ENCODE measurements at regions not wholly inside any gene's neighbourhood (a gene's known extent, or its start where the extent isn't known, plus 50 kb on each side); places are given as distances from the start of the nearest gene placed in this dataset.
A peak's percentile ranks its signal among the peaks of the same experiment; 100 is the strongest.

DNA sequence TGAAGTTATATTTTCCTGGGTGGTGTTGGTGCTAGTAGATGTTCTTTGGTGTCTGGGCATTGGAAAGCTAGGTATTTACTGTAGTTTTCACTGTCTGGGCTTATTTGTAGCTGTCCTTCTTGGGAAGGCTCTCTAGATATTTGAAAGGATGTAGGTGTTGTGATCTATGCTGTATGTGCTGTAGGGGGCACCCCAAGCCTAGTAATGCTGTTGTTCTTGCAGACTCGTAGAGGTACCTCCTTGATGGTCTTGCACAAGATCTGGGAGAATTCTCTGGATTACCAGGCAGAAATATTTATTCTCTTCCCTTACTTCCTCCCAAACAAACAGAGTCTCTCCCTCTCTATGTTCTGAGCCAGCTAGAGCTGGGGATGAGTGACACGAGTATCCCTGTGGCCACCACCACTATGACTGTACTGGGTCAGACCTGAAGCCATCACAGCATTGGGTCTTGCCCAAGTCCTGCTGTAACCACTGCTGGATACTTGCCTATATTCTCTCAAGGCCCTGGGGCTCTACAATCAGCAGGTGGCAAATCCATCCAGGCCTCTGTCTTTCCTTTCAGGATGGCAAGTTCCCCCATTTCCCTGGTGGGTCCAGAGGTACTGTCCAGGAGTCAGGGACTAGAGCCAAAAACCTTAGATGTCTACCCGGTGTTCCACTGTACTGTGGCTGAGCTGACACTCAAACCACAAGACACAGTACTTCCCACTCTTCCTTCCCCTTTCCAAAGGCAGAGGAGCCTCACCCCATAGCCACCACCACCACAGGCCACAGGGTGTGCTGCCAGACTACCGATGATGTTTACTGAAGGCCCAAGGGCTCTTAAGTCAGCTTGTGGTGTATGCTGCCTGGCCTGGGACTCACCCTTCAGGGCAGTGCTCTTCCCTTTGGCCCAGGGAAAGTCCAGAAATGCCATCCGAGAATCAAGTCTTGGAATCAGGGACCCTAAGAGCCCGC, 195.2 kb upstream of the DPPA4 start:
- Mint-ChIP-seq H3K4me3 (no peak overlapping the region), H3K9me3 (ENCODE audit: low read depth) (no peaks in the 10 kb centered on the region), H3K27me3 (peaks cover 3% of the 10 kb centered on the region), H3K4me1 (no peaks in the 10 kb centered on the region), H3K36me3 (ENCODE audit: low read depth) (no peaks in the 10 kb centered on the region), H3K27ac (no peak overlapping the region)
- ChIA-PET CTCF (interaction anchor here (0.7 to 1.0 kb wide), 5 partner anchors 782 to 820 kb away, joined by 3 read pairs; no protein-coding TSS in a partner anchor), POLR2A (no interaction called here)
- no peak for ATAC-seq
- DNase-seq = peak; percentile 69
- intact Hi-C loops (cut with DNase I, micrococcal nuclease) = loop anchor here (1.0 to 10.0 kb wide), 3 partner anchors 782 to 1552 kb away; no protein-coding TSS in a partner anchor

GRCh38 chr3:109545746-109546145, 208.4 kb upstream of the DPPA4 start:
- Mint-ChIP-seq H3K36me3 (ENCODE audit: low read depth) (no peaks in the 10 kb centered on the region), H3K27ac (no peak overlapping the region), H3K27me3 (no peaks in the 10 kb centered on the region), H3K9me3 (ENCODE audit: low read depth) (peaks cover 2% of the 10 kb centered on the region), H3K4me3 (no peak overlapping the region), H3K4me1 (no peaks in the 10 kb centered on the region)
- intact Hi-C loops (cut with DNase I, micrococcal nuclease) = no loop called here
- DNase-seq (no peak), ATAC-seq (no peak)
- POLR2A ChIA-PET = no interaction called here
- CTCF ChIA-PET = no interaction called here

DNA sequence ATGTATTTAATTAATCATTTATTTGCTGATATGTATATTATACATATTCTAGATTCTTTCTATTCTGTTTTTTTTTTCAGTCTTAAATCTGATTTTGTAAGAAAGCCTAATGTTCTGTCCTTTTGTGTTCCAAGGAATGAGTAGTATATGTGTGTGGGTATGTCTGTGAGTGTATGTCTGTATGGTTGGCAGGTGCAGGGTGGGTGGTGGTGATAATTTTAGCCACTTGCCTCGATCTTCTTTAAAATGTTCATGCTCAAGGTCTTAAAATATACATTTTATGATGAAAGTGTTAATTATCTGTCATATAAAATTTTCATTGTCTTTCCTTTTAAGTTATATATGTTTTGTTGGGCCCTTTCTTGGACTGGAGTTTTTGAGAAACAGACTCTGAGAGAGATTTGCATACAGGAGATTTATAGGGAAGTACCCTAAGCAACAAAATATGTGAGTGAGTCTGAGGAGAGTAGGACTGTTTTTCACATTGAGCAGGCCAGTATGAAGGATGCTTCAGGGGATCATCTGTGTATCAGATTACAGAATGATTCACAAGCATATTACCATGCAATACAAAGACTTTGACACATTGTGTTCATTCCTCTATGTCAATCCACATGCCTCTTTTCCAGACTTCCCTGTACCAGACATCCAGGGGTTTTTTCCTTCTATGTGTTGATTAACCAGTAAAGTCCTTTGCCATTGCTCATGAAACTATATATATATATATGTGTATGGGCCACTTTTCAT, 211.0 kb upstream of the DPPA4 start:
- no peak for DNase-seq
- POLR2A ChIA-PET = interaction anchor here (0.7 kb wide), 1 partner anchor 1757 kb away, joined by 3 read pairs; no protein-coding TSS in a partner anchor
- H3K36me3 Mint-ChIP-seq (ENCODE audit: low read depth) = no peaks in the 10 kb centered on the region
- H3K27ac Mint-ChIP-seq = no peak overlapping the region
- CTCF ChIA-PET = interaction anchor here (0.6 kb wide), 1 partner anchor 842 kb away, joined by 3 read pairs; no protein-coding TSS in a partner anchor
- intact Hi-C loops (cut with DNase I, micrococcal nuclease) = no loop called here
- H3K9me3 Mint-ChIP-seq (ENCODE audit: low read depth) = no peaks in the 10 kb centered on the region
- no peak overlapping the region for H3K4me3 Mint-ChIP-seq
- no peak for ATAC-seq
- H3K4me1 Mint-ChIP-seq = peaks cover 4% of the 10 kb centered on the region
- no peaks in the 10 kb centered on the region for H3K27me3 Mint-ChIP-seq

- no peak for DNase-seq
- Mint-ChIP-seq H3K4me3 (no peak overlapping the region), H3K27ac (no peak overlapping the region), H3K4me1 (peaks cover 8% of the 10 kb centered on the region), H3K9me3 (ENCODE audit: low read depth) (peaks cover 1% of the 10 kb centered on the region), H3K36me3 (ENCODE audit: low read depth) (no peaks in the 10 kb centered on the region), H3K27me3 (no peaks in the 10 kb centered on the region)
- intact Hi-C loops (cut with DNase I, micrococcal nuclease) = loop anchor here in 1 of 2 experiments (2.0 kb wide), 1 partner anchor 253 kb away; no protein-coding TSS in a partner anchor
- ATAC-seq = no peak
- POLR2A ChIA-PET = interaction anchor here (0.6 kb wide), 1 partner anchor 1932 kb away, joined by 3 read pairs; no protein-coding TSS in a partner anchor
- CTCF ChIA-PET = interaction anchor here (1.1 kb wide), 1 partner anchor 8 kb away, joined by 3 read pairs; no protein-coding TSS in a partner anchor
Measured at GRCh38 chr3:109553591-109554371, 216.4 kb upstream of the DPPA4 start.

DNA sequence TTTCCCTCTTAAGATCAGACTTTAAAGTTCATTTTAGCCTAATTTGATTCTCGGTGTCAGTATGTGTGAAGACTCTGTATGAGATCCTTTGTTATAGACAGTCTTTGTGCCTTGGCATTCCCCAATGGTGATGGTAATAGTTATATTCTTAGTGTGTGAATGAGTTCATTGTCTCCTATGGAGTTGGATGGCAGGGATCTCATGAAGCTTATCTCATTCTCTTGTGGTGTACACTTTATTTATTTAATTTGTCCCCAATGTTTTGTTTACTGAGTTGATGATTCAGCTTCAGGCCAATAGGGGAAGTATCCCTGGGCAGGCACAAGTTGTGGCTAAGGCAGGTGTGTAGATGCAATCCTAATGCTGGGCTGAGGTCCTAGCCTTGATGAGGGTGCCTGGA, 222.0 kb upstream of the DPPA4 start:
- no peaks in the 10 kb centered on the region for H3K27me3 Mint-ChIP-seq
- peaks cover 1% of the 10 kb centered on the region for H3K9me3 Mint-ChIP-seq (ENCODE audit: low read depth)
- no peaks in the 10 kb centered on the region for H3K36me3 Mint-ChIP-seq (ENCODE audit: low read depth)
- POLR2A ChIA-PET = no interaction called here
- no peak for DNase-seq
- H3K4me1 Mint-ChIP-seq = peaks cover 11% of the 10 kb centered on the region
- CTCF ChIA-PET = no interaction called here
- ATAC-seq = no peak
- no peak overlapping the region for H3K27ac Mint-ChIP-seq
- H3K4me3 Mint-ChIP-seq = no peak overlapping the region
- intact Hi-C loops (cut with DNase I, micrococcal nuclease) = no loop called here

DNA sequence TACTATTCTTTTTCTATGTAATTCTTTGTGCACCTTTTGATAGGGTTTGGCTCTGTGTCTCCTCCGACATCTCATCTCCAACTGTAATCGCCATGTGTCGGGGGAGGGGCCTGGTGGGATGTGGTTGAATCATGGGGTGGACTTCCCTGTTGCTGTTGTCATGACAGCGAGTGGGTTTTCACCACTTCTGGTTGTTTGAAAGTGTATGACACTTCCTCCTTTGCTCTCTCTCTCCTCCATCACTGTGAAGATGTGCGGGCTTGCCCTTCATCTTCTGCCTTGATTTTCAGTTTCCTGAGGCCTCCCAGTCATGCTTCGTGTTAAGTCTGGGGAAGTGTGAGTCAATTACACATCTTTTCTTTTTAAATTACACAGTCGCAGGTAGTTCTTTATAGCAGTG, 225.8 kb upstream of the DPPA4 start:
- POLR2A ChIA-PET = no interaction called here

GRCh38 chr3:109569135-109569846, 231.9 kb upstream of the DPPA4 start:
- H3K27me3 Mint-ChIP-seq = peaks cover 5% of the 10 kb centered on the region
- POLR2A ChIA-PET = no interaction called here
- DNase-seq (no peak), ATAC-seq (no peak)
- no peaks in the 10 kb centered on the region for H3K36me3 Mint-ChIP-seq (ENCODE audit: low read depth)
- no peak overlapping the region for H3K4me3 Mint-ChIP-seq
- no peaks in the 10 kb centered on the region for H3K4me1 Mint-ChIP-seq
- intact Hi-C loops (cut with DNase I, micrococcal nuclease) = no loop called here
- CTCF ChIA-PET = no interaction called here
- no peak overlapping the region for H3K27ac Mint-ChIP-seq
- no peaks in the 10 kb centered on the region for H3K9me3 Mint-ChIP-seq (ENCODE audit: low read depth)

More for the DNA sequence above, 225.8 kb upstream of the DPPA4 start:
- Mint-ChIP-seq H3K27me3 (no peaks in the 10 kb centered on the region), H3K27ac (peak overlapping the region; percentile 11), H3K9me3 (ENCODE audit: low read depth) (peaks cover under 1% of the 10 kb centered on the region), H3K36me3 (ENCODE audit: low read depth) (no peaks in the 10 kb centered on the region), H3K4me1 (peaks cover 9% of the 10 kb centered on the region), H3K4me3 (no peak overlapping the region)
- CTCF ChIA-PET = interaction anchor here (0.7 kb wide), 1 partner anchor 166 kb away, joined by 4 read pairs; no protein-coding TSS in a partner anchor
- ATAC-seq = peak; percentile 89
- intact Hi-C loops (cut with DNase I, micrococcal nuclease) = no loop called here
- DNase-seq = peak; percentile 65

DNA sequence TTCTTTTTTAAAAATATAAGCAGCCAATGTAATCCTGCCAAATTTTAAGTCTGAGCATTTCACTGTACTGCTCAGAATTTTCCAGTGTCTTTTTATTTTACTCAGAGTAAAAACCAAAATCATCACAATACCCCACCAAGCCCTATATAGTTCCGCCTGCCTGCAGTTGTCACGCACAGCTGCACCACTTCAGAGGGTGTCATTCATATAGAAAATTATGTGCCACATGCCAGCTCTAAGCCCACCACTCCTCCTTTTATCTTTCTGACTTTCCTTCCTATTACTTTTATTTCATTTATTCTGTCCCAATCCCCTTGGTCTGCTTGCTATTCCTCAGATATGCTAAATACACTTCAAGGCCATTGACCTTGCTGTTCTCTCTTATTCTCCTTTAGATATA, 233.1 kb upstream of the DPPA4 start:
- Mint-ChIP-seq H3K27me3 (peaks cover 5% of the 10 kb centered on the region), H3K36me3 (ENCODE audit: low read depth) (no peaks in the 10 kb centered on the region), H3K4me3 (no peak overlapping the region), H3K9me3 (ENCODE audit: low read depth) (no peaks in the 10 kb centered on the region), H3K4me1 (no peaks in the 10 kb centered on the region), H3K27ac (no peak overlapping the region)
- intact Hi-C loops (cut with DNase I, micrococcal nuclease) = no loop called here
- CTCF ChIA-PET = no interaction called here
- ATAC-seq (no peak), DNase-seq (no peak)
- POLR2A ChIA-PET = no interaction called here

DNA sequence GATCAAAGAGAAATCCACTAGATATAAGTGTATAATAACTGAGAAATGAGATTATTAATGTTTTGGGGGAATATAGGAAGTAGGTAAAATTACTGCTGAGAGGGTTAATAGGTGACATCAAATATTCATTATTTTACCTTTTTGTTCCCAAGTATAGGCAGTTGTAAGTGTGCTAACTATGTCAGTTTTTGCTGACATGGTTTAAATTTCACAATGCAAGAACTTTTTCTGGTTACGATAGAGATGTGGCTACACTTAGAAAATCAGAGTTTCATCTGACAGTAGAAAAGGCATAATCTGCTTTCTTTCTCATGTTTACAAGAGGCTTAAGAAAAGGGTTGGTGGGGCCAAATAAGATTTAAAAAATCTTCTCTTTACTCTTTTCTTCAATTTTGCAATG, 235.0 kb upstream of the DPPA4 start:
- ATAC-seq (no peak), DNase-seq (no peak)
- intact Hi-C loops (cut with DNase I, micrococcal nuclease) = no loop called here
- Mint-ChIP-seq H3K27ac (no peak overlapping the region), H3K27me3 (peaks cover 6% of the 10 kb centered on the region), H3K9me3 (ENCODE audit: low read depth) (no peaks in the 10 kb centered on the region), H3K4me1 (no peaks in the 10 kb centered on the region), H3K36me3 (ENCODE audit: low read depth) (no peaks in the 10 kb centered on the region), H3K4me3 (no peak overlapping the region)
- POLR2A ChIA-PET = no interaction called here
- CTCF ChIA-PET = interaction anchor here (1.3 kb wide), 1 partner anchor 38 kb away, joined by 5 read pairs; no protein-coding TSS in a partner anchor

GRCh38 chr3:109596991-109597390, 259.6 kb upstream of the DPPA4 start:
- POLR2A ChIA-PET = no interaction called here
- Mint-ChIP-seq H3K27me3 (peaks cover 4% of the 10 kb centered on the region), H3K4me3 (no peak overlapping the region), H3K27ac (no peak overlapping the region), H3K4me1 (no peaks in the 10 kb centered on the region), H3K36me3 (ENCODE audit: low read depth) (no peaks in the 10 kb centered on the region), H3K9me3 (ENCODE audit: low read depth) (peaks cover 3% of the 10 kb centered on the region)
- CTCF ChIA-PET = interaction anchor here (0.5 kb wide), 1 partner anchor 1030 kb away, joined by 3 read pairs; no protein-coding TSS in a partner anchor
- intact Hi-C loops (cut with DNase I, micrococcal nuclease) = no loop called here
- DNase-seq (no peak), ATAC-seq (no peak)
